Fibroblast of pulmonary artery (primary cell): ENCODE measurements at regions not wholly inside any gene's neighbourhood (a gene's known extent, or its start where the extent isn't known, plus 50 kb on each side); places are given as distances from the start of the nearest gene placed in this dataset.
"Not testable (repeated sequence)": the region's sequence is repeated elsewhere in the genome, so short reads cannot be mapped to it uniquely, and the experiment has no call there.

ENCODE experiments used
- DNase-seq: peaks from one replicate; pipeline ENCODE4 v3.0.0-alpha.2; 2010; ENCODE audit warnings: low read depth
- H3K4me3 ChIP-seq: replicated peaks from 2 replicates; pipeline ENCODE4 v1.5.1; 2011; ENCODE audit warnings: low read depth, mild to moderate bottlenecking, control low read depth, low read length, moderate library complexity
- TF ChIP-seq, protein P1 (sequence below): IDR thresholded peaks from 2 replicates; pipeline ENCODE4 v1.5.1; 2011; ENCODE audit warnings: mild to moderate bottlenecking, control low read depth, low read length, inconsistent platforms; ENCODE audit errors: missing control alignments

GRCh38 chr10:15432266-15432665 lies 61.2 kb upstream of the FAM171A1 start:
- TF ChIP-seq, protein P1, sequence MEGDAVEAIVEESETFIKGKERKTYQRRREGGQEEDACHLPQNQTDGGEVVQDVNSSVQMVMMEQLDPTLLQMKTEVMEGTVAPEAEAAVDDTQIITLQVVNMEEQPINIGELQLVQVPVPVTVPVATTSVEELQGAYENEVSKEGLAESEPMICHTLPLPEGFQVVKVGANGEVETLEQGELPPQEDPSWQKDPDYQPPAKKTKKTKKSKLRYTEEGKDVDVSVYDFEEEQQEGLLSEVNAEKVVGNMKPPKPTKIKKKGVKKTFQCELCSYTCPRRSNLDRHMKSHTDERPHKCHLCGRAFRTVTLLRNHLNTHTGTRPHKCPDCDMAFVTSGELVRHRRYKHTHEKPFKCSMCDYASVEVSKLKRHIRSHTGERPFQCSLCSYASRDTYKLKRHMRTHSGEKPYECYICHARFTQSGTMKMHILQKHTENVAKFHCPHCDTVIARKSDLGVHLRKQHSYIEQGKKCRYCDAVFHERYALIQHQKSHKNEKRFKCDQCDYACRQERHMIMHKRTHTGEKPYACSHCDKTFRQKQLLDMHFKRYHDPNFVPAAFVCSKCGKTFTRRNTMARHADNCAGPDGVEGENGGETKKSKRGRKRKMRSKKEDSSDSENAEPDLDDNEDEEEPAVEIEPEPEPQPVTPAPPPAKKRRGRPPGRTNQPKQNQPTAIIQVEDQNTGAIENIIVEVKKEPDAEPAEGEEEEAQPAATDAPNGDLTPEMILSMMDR: no peak
- no peak overlapping the region for H3K4me3 ChIP-seq
- DNase-seq: no peak

GRCh38 chr10:15430969-15431771 lies 60.1 kb upstream of the FAM171A1 start:
- TF ChIP-seq, protein P1: no peak
- no peak for DNase-seq
- H3K4me3 ChIP-seq: no peak overlapping the region

DNA sequence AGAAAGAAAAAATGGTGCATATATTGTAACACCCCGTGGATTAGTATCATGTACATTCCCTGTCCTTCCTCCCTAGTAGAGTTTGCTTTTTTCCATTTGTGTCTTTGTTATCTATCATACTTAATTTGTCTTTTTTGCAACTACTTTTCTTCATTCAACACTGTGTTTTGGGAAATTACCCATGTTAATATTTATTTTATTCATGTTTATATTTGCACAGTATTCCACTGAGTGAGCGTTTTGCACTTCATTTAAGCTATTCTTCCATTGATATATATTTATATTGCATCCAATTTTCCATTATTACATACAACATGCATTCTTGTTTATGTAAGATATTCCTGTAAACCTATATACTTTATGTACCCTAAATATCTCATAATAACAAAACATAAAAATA lies 57.6 kb upstream of the FAM171A1 start:
- no peak for DNase-seq
- TF ChIP-seq, protein P1: no peak
- H3K4me3 ChIP-seq: no peak overlapping the region

DNA sequence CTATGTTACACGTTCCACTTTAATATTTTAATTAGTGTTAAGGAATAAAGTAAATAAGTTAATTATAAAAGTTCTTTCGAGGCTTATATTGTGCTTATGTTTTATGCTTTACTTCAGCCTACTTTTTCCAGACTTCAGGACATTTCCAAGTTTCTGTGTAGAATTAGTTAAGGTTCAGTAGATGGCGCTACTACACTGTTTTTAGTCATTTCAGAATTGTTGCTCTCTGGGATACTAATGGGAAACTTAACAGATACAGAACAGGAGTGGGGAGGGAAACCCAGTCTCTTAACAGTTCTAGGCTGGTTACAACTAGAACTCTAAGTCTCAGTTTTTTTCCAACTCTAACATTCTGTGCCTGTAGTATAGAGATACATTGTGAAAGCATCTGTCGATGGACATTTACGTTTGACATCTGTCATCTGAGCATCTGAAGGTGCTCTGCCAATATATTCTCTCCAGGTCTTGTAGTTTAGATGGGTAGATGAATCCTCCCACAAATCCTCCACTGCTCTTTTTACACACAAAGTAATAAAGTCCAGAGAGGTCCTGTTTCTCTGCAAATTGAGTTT lies 56.8 kb upstream of the FAM171A1 start:
- DNase-seq: peak; percentile 76

DNA sequence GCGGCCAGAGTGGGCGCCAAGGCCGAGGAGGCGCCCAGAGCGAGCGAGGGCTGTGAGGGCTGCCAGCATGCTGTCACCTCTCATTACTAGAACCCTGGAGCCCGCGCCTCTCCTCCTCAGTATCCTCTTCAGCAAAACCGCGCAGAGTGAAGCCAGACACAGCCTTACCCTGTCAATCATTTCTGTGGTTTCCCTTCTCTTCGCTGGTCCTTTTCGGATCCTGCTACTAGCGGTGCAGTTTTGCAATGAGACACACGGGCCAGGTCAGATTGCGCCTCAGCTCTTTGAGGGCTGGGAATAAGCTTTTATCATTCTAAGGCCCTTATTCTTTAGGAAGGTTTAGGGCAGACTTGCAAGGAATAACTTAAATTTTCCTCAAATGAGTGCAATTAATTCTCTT lies 55.5 kb upstream of the FAM171A1 start:
- no peak for DNase-seq
- TF ChIP-seq, protein P1: no peak
- no peak overlapping the region for H3K4me3 ChIP-seq

More for the DNA sequence above, 56.8 kb upstream of the FAM171A1 start:
- TF ChIP-seq, protein P1: peak; percentile 68
- no peak overlapping the region for H3K4me3 ChIP-seq

DNA sequence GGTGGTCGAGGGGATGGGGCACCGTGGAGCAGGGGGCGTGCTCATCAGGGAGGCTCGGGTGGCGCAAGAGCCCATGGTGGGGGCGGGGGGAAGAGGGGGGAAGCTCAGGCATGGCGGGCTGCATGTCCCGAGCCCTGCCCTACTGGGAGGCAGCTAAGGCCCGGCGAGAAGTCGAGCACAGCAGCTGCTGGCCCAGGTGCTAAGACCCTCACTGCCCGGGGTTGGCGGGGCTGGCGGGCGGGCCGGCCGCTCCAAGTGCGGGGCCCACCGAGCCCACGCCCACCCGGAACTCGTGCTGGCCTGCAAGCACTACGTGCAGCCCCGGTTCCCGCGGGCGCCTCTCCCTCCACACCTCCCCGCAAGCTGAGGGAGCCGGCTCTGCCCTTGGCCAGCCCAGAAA lies 55.0 kb upstream of the FAM171A1 start:
- no peak overlapping the region for H3K4me3 ChIP-seq
- TF ChIP-seq, protein P1: no peak
- DNase-seq: no peak

DNA sequence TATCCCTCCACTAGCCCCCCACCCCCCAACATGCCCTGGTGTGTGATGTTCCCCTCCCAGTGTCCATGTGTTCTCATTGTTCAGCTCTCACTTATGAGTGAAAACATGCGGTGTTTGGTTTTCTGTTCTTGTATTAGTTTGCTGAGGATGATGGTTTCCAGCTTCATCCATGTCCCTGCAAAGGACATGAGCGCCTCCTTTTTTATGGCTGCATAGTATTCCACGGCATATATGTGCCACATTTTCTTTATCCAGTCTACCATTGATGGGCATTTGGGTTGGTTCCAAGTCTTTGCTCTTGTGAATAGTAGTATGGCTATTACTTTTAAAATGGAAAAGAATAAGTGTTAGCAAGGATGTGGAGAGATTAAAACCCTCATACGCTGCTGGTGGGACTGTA lies 50.8 kb upstream of the FAM171A1 start:
- H3K4me3 ChIP-seq, DNase-seq: not testable (repeated sequence)
